Activated T-cell treated with anti-CD3 and anti-CD28 coated beads for 1 hour (primary cell): ENCODE measurements at regions not wholly inside any gene's neighbourhood (a gene's known extent, or its start where the extent isn't known, plus 50 kb on each side); places are given as distances from the start of the nearest gene placed in this dataset.

ENCODE experiments used
- DNase-seq: peaks from one replicate; pipeline ENCODE4 v3.0.0-alpha.2; 2020; ENCODE audit warnings: low read depth

GRCh38 chr20:12022126-12022525 lies 104.4 kb downstream of the BTBD3 start:
- DNase-seq: no peak

GRCh38 chr20:12023194-12023795 lies 105.6 kb downstream of the BTBD3 start:
- no peak for DNase-seq

GRCh38 chr20:12028771-12029170 lies 111.1 kb downstream of the BTBD3 start:
- no peak for DNase-seq

GRCh38 chr20:12030470-12030869 lies 112.8 kb downstream of the BTBD3 start:
- DNase-seq: no peak

- DNase-seq: no peak
Measured at GRCh38 chr20:12036142-12036541, 118.4 kb downstream of the BTBD3 start.

- no peak for DNase-seq
Measured at GRCh38 chr20:12037521-12037920, 119.8 kb downstream of the BTBD3 start.

- DNase-seq: no peak
Measured at GRCh38 chr20:12040261-12040660, 122.6 kb downstream of the BTBD3 start.

GRCh38 chr20:12044969-12045368 lies 127.3 kb downstream of the BTBD3 start:
- no peak for DNase-seq

- no peak for DNase-seq
Measured at GRCh38 chr20:12047838-12048432, 130.2 kb downstream of the BTBD3 start.

GRCh38 chr20:12049125-12049524 lies 131.4 kb downstream of the BTBD3 start:
- no peak for DNase-seq

- no peak for DNase-seq
Measured at GRCh38 chr20:12051206-12052163, 133.8 kb downstream of the BTBD3 start.

- no peak for DNase-seq
Measured at GRCh38 chr20:12053353-12053752, 135.7 kb downstream of the BTBD3 start.

GRCh38 chr20:12054556-12054955 lies 136.9 kb downstream of the BTBD3 start:
- DNase-seq: no peak

- no peak for DNase-seq
Measured at GRCh38 chr20:12055161-12055560, 137.5 kb downstream of the BTBD3 start.

- DNase-seq: no peak
Measured at GRCh38 chr20:12056839-12057238, 139.1 kb downstream of the BTBD3 start.

GRCh38 chr20:12057778-12058177 lies 140.1 kb downstream of the BTBD3 start:
- no peak for DNase-seq

- no peak for DNase-seq
Measured at GRCh38 chr20:12058216-12058615, 140.5 kb downstream of the BTBD3 start.

GRCh38 chr20:12061466-12061865 lies 143.8 kb downstream of the BTBD3 start:
- DNase-seq: no peak

- no peak for DNase-seq
Measured at GRCh38 chr20:12063106-12063684, 145.5 kb downstream of the BTBD3 start.

GRCh38 chr20:12064540-12064939 lies 146.8 kb downstream of the BTBD3 start:
- no peak for DNase-seq

GRCh38 chr20:12067686-12068085 lies 150.0 kb downstream of the BTBD3 start:
- DNase-seq: no peak

GRCh38 chr20:12068121-12068520 lies 150.4 kb downstream of the BTBD3 start:
- DNase-seq: no peak

- no peak for DNase-seq
Measured at GRCh38 chr20:12069181-12069580, 151.5 kb downstream of the BTBD3 start.
